Liver (tissue), 8 donors: ENCODE measurements at regions not wholly inside any gene's neighbourhood (a gene's known extent, or its start where the extent isn't known, plus 50 kb on each side); places are given as distances from the start of the nearest gene placed in this dataset.

Source experiments
- DNase-seq: peaks from one replicate; pipeline ENCODE4 v3.0.0-alpha.2; 2017; ENCODE audit warnings: low spot score
- H3K27ac ChIP-seq, 2 donors: one replicate each; pipeline ENCODE4 v1.7.0; 2013; ENCODE audit warnings: inconsistent platforms in 2 of 2, low read length in 2 of 2, control low read depth in 1 of 2, low read depth in 1 of 2, mild to moderate bottlenecking in 1 of 2
- H3K27me3 ChIP-seq, 4 donors: one replicate each; pipeline versions ENCODE4 v1.6.1 to v1.7.0; 2013; ENCODE audit warnings: low read length in 3 of 4, inconsistent platforms in 1 of 4, mild to moderate bottlenecking in 1 of 4, moderate library complexity in 1 of 4; ENCODE audit not compliant: control insufficient read depth in 4 of 4, insufficient read depth in 4 of 4
- H3K36me3 ChIP-seq, 4 donors: one replicate each; pipeline versions ENCODE4 v1.6.1 to v1.7.0; 2013; ENCODE audit warnings: low read length in 3 of 4, mild to moderate bottlenecking in 3 of 4, low read depth in 1 of 4, moderate library complexity in 1 of 4; ENCODE audit not compliant: control insufficient read depth in 4 of 4, insufficient read depth in 3 of 4
- H3K4me1 ChIP-seq, 4 donors: one replicate each; pipeline versions ENCODE4 v1.6.1 to v1.7.0; 2013; ENCODE audit warnings: low read length in 3 of 4, mild to moderate bottlenecking in 3 of 4, moderate library complexity in 1 of 4; ENCODE audit not compliant: control insufficient read depth in 4 of 4, insufficient read depth in 4 of 4
- H3K4me3 ChIP-seq, 3 donors: one replicate each; pipeline versions ENCODE4 v1.6.1 to v1.7.0; 2013; ENCODE audit warnings: low read length in 3 of 3, control low read depth in 1 of 3, low read depth in 1 of 3, mild to moderate bottlenecking in 1 of 3
- H3K9ac ChIP-seq, 2 donors: one replicate each; pipeline ENCODE4 v1.7.0; 2013; ENCODE audit warnings: low read length in 2 of 2, mild to moderate bottlenecking in 2 of 2, moderate library complexity in 2 of 2, control low read depth in 1 of 2, low read depth in 1 of 2
- H3K9me3 ChIP-seq, 4 donors: one replicate each; pipeline versions ENCODE4 v1.6.1 to v1.7.0; 2013; ENCODE audit warnings: low read length in 3 of 4; ENCODE audit not compliant: control insufficient read depth in 4 of 4
- ATF3 ChIP-seq: IDR thresholded peaks from 2 replicates; pipeline ENCODE4 v1.6.1; 2016; ENCODE audit warnings: antibody characterized with exemption
- EGR1 ChIP-seq, 2 donors: IDR thresholded peaks; 2 replicates each; pipeline ENCODE4 v1.6.1; 2016 to 2018; ENCODE audit warnings: antibody characterized with exemption in 2 of 2, low read depth in 2 of 2
- FOXA1 ChIP-seq: IDR thresholded peaks from 2 replicates; pipeline ENCODE4 v1.6.1; 2016; ENCODE audit warnings: antibody characterized with exemption
- FOXA2 ChIP-seq: IDR thresholded peaks from 2 replicates; pipeline ENCODE4 v1.6.1; 2016; ENCODE audit warnings: antibody characterized with exemption
- GABPA ChIP-seq, 2 donors: IDR thresholded peaks in 1 of 2; conservative IDR thresholded peaks in 1 of 2; 2 replicates each; pipeline ENCODE4 v1.6.1; 2016; ENCODE audit warnings: antibody characterized with exemption in 2 of 2, mild to moderate bottlenecking in 1 of 2, moderate library complexity in 1 of 2
- HNF4A ChIP-seq, 2 donors: conservative IDR thresholded peaks; 2 replicates each; pipeline ENCODE4 v1.6.1; 2016; ENCODE audit warnings: antibody characterized with exemption in 2 of 2, mild to moderate bottlenecking in 2 of 2
- HNF4G ChIP-seq: IDR thresholded peaks from 2 replicates; pipeline ENCODE4 v1.6.1; 2016; ENCODE audit warnings: antibody characterized with exemption
- JUND ChIP-seq, 2 donors: IDR thresholded peaks; 2 replicates each; pipeline ENCODE4 v1.6.1; 2016; ENCODE audit warnings: antibody characterized with exemption in 2 of 2
- MAX ChIP-seq: IDR thresholded peaks from 2 replicates; pipeline ENCODE4 v1.6.1; 2016; ENCODE audit warnings: antibody characterized with exemption
- NR2F2 ChIP-seq: IDR thresholded peaks from 2 replicates; pipeline ENCODE4 v1.6.1; 2016; ENCODE audit warnings: antibody characterized with exemption
- RAD21 ChIP-seq, 2 donors: IDR thresholded peaks; 2 replicates each; pipeline ENCODE4 v1.6.1; 2016; ENCODE audit warnings: antibody characterized with exemption in 2 of 2, mild to moderate bottlenecking in 2 of 2
- REST ChIP-seq: IDR thresholded peaks from 2 replicates; pipeline ENCODE4 v1.6.1; 2016; ENCODE audit warnings: antibody characterized with exemption, mild to moderate bottlenecking
- RXRA ChIP-seq, 2 donors: IDR thresholded peaks; 2 replicates each; pipeline ENCODE4 v1.6.1; 2017 to 2018; ENCODE audit warnings: antibody characterized with exemption in 2 of 2, mild to moderate bottlenecking in 1 of 2
- SP1 ChIP-seq: IDR thresholded peaks from 2 replicates; pipeline ENCODE4 v1.6.1; 2018; ENCODE audit warnings: antibody characterized with exemption, mild to moderate bottlenecking
- TAF1 ChIP-seq: conservative IDR thresholded peaks from 2 replicates; pipeline ENCODE4 v1.6.1; 2016; ENCODE audit warnings: antibody characterized with exemption, mild to moderate bottlenecking
- YY1 ChIP-seq: IDR thresholded peaks from 2 replicates; pipeline ENCODE4 v1.6.1; 2016; ENCODE audit warnings: antibody characterized with exemption, mild to moderate bottlenecking
- ZBTB33 ChIP-seq: IDR thresholded peaks from 2 replicates; pipeline ENCODE4 v1.6.1; 2016; ENCODE audit warnings: antibody characterized with exemption
- WGBS: extraction: QIAGEN DNeasy Blood & Tissue Kit; methylation state at CpG from one replicate; pipeline ENCODE4 v1.1.7; 2013; 5-methylcytosine and 5-hydroxymethylcytosine counted together
- TF ChIP-seq, protein P1 (sequence below): fragments of 150-350 bp; IDR thresholded peaks from 2 replicates; pipeline ENCODE4 v1.5.1; 2017; ENCODE audit warnings: improper control_type of control experiment, low read depth, low read length; ENCODE audit not compliant: missing input control
- donor health status: healthy.
- donor health status: healthy.
- donor health status: healthy.
- donor health status: healthy.
- donor health status: healthy.

- Histone ChIP-seq H3K4me1 (no peaks in the 10 kb centered on the region), H3K4me3 (no peak overlapping the region), H3K9me3 (no peaks in the 10 kb centered on the region), H3K27ac (no peak overlapping the region), H3K36me3 (no peaks in the 10 kb centered on the region), H3K27me3 (no peaks in the 10 kb centered on the region), H3K9ac (no peak overlapping the region)
- DNase-seq, result no peak
- TF ChIP-seq RAD21 (IDR thresholded peaks at IDR 0.05) (peak in 1 of 2 donors; percentile 37), RXRA (IDR thresholded peaks at IDR 0.05) (no peak)
- TF ChIP-seq, protein P1, sequence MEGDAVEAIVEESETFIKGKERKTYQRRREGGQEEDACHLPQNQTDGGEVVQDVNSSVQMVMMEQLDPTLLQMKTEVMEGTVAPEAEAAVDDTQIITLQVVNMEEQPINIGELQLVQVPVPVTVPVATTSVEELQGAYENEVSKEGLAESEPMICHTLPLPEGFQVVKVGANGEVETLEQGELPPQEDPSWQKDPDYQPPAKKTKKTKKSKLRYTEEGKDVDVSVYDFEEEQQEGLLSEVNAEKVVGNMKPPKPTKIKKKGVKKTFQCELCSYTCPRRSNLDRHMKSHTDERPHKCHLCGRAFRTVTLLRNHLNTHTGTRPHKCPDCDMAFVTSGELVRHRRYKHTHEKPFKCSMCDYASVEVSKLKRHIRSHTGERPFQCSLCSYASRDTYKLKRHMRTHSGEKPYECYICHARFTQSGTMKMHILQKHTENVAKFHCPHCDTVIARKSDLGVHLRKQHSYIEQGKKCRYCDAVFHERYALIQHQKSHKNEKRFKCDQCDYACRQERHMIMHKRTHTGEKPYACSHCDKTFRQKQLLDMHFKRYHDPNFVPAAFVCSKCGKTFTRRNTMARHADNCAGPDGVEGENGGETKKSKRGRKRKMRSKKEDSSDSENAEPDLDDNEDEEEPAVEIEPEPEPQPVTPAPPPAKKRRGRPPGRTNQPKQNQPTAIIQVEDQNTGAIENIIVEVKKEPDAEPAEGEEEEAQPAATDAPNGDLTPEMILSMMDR, result peak; percentile 18
- 41% methylated on average over 7 of the region's 7 CpGs for WGBS
Observed at GRCh38 chr6:120056085-120056484, 706.5 kb upstream of the MAN1A1 start.

DNA sequence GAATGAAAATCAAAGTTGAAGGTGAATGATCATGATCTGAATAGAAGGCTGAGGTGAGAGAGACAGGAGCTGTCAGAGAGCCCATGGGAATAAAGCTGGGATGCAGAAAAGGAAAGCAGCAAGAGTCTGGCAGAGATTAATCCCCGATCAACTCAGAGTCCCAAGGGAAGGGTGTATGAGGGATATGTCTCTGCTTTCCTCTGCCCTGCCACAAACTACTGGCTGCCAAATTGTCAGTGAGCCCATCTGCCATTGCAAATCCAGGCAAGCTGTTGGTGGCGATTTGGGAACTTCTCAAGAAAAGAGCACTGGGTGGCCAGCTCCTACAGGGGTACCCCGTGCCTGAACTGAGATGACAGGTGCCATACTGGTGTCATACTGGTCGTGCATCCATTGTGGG, 705.5 kb upstream of the MAN1A1 start:
- no peak for DNase-seq
- H3K27ac ChIP-seq, result no peak overlapping the region

DNA sequence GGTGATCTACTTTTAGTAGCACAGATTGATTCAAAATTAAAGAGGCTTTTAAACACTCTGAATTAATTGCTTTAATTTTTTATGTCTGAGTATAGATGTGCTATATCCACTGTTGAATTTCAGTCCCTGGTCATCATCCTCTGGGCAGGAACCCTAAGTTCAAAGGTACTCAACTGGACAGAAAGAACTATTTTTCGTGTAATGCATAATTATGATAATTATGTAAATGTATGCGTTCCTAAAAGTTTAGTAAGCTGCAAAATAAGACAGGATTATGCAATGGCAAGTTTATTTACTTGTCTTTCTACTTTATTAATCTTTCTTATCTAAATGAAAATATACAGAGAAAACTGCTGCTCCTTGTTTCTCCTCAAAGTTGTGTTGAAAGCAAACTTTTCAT, 690.1 kb upstream of the MAN1A1 start:
- H3K9ac ChIP-seq, result no peak overlapping the region
- no peak overlapping the region for H3K4me3 ChIP-seq
- H3K27ac ChIP-seq, result no peak overlapping the region
- whole genome bisulfite sequencing, result 61% methylated on average over 2 of the region's 2 CpGs
- no peaks in the 10 kb centered on the region for H3K9me3 ChIP-seq
- peaks cover 0 to 3% (median 0%) of the 10 kb centered on the region in 4 donors for H3K27me3 ChIP-seq
- no peaks in the 10 kb centered on the region for H3K36me3 ChIP-seq
- H3K4me1 ChIP-seq, result no peaks in the 10 kb centered on the region
- no peak for DNase-seq
- TF ChIP-seq RXRA (IDR thresholded peaks at IDR 0.05) (no peak), TAF1 (no peak), YY1 (no peak), ZBTB33 (no peak), GABPA (IDR thresholded peaks at IDR 0.05 in 1 of 2, conservative IDR thresholded peaks at IDR 0.05 in 1 of 2) (no peak), SP1 (no peak), HNF4A (conservative IDR thresholded peaks at IDR 0.05) (no peak), NR2F2 (no peak), REST (no peak), HNF4G (no peak), MAX (no peak), RAD21 (IDR thresholded peaks at IDR 0.05) (no peak), JUND (IDR thresholded peaks at IDR 0.05) (no peak), FOXA1 (no peak), ATF3 (no peak), FOXA2 (no peak), EGR1 (IDR thresholded peaks at IDR 0.05; ENCODE audit: low read depth in 2 of 2) (no peak)
- TF ChIP-seq, protein P1, result no peak

More for the DNA sequence above, 705.5 kb upstream of the MAN1A1 start:
- no peaks in the 10 kb centered on the region for H3K9me3 ChIP-seq
- H3K4me3 ChIP-seq, result no peak overlapping the region
- TF ChIP-seq HNF4A (conservative IDR thresholded peaks at IDR 0.05), result no peak
- TF ChIP-seq TAF1, result no peak
- TF ChIP-seq NR2F2, result no peak
- no peak overlapping the region for H3K9ac ChIP-seq
- no peaks in the 10 kb centered on the region for H3K27me3 ChIP-seq
- no peaks in the 10 kb centered on the region for H3K36me3 ChIP-seq
- no peaks in the 10 kb centered on the region for H3K4me1 ChIP-seq
- WGBS, result 59% methylated on average over 4 of the region's 4 CpGs
